ENCODE measurements at regions not wholly inside any gene's neighbourhood (a gene's known extent, or its start where the extent isn't known, plus 50 kb on each side); places are given as distances from the start of the nearest gene placed in this dataset.

DNA sequence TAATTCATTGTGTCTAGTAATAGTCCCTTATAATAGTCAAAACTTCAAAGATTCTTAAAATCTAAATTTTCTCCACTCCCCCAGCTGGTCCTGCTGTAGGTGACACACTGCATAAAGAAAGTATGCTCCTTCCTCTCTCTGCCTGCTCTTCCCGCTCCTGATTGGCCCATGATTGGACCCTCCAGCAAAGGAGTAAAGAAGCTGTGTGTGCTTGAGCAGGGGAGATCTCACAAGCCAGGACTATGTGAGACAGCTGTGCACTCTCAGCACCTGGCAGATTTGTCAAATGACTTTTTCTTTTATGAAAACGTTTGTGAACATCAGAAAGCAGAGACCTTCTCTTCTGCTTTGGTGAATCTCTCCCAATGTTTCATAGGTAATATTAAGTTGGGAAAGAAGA lies 274.8 kb upstream of the LYPLAL1 start:
- Mint-ChIP-seq H3K27me3 (ENCODE audit: unreplicated experiment) (no peaks in the 10 kb centered on the region), H3K9me3 (ENCODE audit: low read depth, unreplicated experiment) (peaks cover 4% of the 10 kb centered on the region), H3K36me3 (ENCODE audit: insufficient read depth, unreplicated experiment) (no peaks in the 10 kb centered on the region), H3K27ac (ENCODE audit: unreplicated experiment) (no peak overlapping the region), H3K4me3 (ENCODE audit: low read depth, unreplicated experiment) (no peak overlapping the region), H3K4me1 (ENCODE audit: low read depth, unreplicated experiment) (peaks cover 16% of the 10 kb centered on the region)
- TF ChIP-seq, protein P1, sequence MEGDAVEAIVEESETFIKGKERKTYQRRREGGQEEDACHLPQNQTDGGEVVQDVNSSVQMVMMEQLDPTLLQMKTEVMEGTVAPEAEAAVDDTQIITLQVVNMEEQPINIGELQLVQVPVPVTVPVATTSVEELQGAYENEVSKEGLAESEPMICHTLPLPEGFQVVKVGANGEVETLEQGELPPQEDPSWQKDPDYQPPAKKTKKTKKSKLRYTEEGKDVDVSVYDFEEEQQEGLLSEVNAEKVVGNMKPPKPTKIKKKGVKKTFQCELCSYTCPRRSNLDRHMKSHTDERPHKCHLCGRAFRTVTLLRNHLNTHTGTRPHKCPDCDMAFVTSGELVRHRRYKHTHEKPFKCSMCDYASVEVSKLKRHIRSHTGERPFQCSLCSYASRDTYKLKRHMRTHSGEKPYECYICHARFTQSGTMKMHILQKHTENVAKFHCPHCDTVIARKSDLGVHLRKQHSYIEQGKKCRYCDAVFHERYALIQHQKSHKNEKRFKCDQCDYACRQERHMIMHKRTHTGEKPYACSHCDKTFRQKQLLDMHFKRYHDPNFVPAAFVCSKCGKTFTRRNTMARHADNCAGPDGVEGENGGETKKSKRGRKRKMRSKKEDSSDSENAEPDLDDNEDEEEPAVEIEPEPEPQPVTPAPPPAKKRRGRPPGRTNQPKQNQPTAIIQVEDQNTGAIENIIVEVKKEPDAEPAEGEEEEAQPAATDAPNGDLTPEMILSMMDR (IDR thresholded peaks at IDR 0.05; ENCODE audit: unreplicated experiment) = no peak
- BruUV-seq (replicated peaks) = no TSS peak
- intact Hi-C loops (cut with micrococcal nuclease; ENCODE audit: unreplicated experiment) = no loop called here
- no peak for DNase-seq
- CTCF ChIA-PET = no interaction called here

DNA sequence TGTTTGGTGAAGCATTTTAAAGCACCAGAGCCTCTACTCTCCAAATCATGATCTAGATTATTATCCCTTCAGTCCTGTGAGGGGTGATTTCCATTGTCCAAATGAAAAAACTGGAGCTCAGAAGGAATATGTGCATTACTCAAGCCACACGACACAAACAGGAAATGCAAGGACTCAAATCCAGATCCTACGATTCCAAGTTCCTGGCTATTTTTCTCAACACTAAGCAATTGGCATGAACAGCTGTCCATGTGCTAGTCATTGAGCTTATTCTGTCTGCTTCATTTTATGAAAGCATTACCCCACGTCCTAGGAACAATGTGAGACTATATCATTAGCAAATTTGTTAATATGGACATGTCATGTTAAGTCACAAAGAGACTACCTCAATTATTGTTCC lies 273.1 kb upstream of the LYPLAL1 start:
- BruUV-seq (replicated peaks) = no TSS peak
- Mint-ChIP-seq H3K27me3 (ENCODE audit: unreplicated experiment) (no peaks in the 10 kb centered on the region), H3K36me3 (ENCODE audit: insufficient read depth, unreplicated experiment) (no peaks in the 10 kb centered on the region), H3K4me1 (ENCODE audit: low read depth, unreplicated experiment) (peaks cover 7% of the 10 kb centered on the region), H3K27ac (ENCODE audit: unreplicated experiment) (no peak overlapping the region), H3K4me3 (ENCODE audit: low read depth, unreplicated experiment) (no peak overlapping the region), H3K9me3 (ENCODE audit: low read depth, unreplicated experiment) (peaks cover 4% of the 10 kb centered on the region)
- intact Hi-C loops (cut with micrococcal nuclease; ENCODE audit: unreplicated experiment) = no loop called here
- no peak for DNase-seq
- CTCF ChIA-PET = interaction anchor here (0.6 kb wide), 1 partner anchor 149 kb away, joined by 3 read pairs; no protein-coding TSS in a partner anchor
- TF ChIP-seq, protein P1 (IDR thresholded peaks at IDR 0.05; ENCODE audit: unreplicated experiment) = no peak

DNA sequence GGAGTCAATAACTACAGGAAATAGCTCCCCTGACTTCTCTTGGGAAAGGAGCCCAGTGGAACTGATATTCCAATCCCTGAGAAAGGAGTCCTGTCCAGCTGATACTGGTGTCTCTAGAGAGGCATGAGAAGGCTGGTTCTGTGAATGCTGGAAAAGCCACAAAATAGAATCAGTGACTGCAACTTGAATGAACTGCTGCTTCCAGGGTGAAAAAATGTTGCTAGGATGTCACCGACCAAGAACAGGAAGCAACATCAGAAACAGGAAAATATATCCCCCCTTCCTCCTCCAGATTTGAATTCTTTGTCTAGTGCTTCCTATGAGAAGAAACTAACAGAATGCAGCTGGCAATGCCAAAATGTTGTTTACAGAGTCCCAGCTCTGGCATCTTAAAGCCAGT lies 269.3 kb upstream of the LYPLAL1 start:
- H3K9me3 Mint-ChIP-seq (ENCODE audit: low read depth, unreplicated experiment) = peaks cover 2% of the 10 kb centered on the region
- no peak for DNase-seq
- TF ChIP-seq, protein P1 (IDR thresholded peaks at IDR 0.05; ENCODE audit: unreplicated experiment) = no peak
- CTCF ChIA-PET = no interaction called here
- H3K4me1 Mint-ChIP-seq (ENCODE audit: low read depth, unreplicated experiment) = no peaks in the 10 kb centered on the region
- H3K27ac Mint-ChIP-seq (ENCODE audit: unreplicated experiment) = no peak overlapping the region
- no peaks in the 10 kb centered on the region for H3K36me3 Mint-ChIP-seq (ENCODE audit: insufficient read depth, unreplicated experiment)
- BruUV-seq (replicated peaks) = no TSS peak
- H3K27me3 Mint-ChIP-seq (ENCODE audit: unreplicated experiment) = no peaks in the 10 kb centered on the region
- intact Hi-C loops (cut with micrococcal nuclease; ENCODE audit: unreplicated experiment) = no loop called here
- no peak overlapping the region for H3K4me3 Mint-ChIP-seq (ENCODE audit: low read depth, unreplicated experiment)

DNA sequence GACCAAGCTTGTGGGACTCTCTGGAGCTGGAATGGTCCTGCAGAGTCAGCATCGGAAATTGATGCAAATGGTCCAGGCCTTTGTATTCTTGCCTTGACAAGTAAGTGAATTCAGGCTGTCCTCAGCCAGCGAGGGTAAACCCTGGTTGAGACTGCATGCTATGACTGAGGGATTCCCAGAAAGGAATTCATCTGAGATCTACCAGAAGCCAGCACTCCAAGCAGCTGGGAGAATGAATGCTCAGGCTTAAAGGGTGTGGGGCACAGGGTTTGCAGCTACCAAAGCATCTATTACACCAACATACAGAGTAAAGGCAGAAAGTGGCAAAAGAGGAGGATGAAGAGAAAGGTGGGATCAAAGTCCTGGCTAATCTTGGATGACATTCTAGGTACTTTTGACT lies 257.0 kb upstream of the LYPLAL1 start:
- no TSS peak for BruUV-seq (replicated peaks)
- peaks cover 5% of the 10 kb centered on the region for H3K4me1 Mint-ChIP-seq (ENCODE audit: low read depth, unreplicated experiment)
- intact Hi-C loops (cut with micrococcal nuclease; ENCODE audit: unreplicated experiment) = no loop called here
- H3K4me3 Mint-ChIP-seq (ENCODE audit: low read depth, unreplicated experiment) = no peak overlapping the region
- no peaks in the 10 kb centered on the region for H3K9me3 Mint-ChIP-seq (ENCODE audit: low read depth, unreplicated experiment)
- H3K27me3 Mint-ChIP-seq (ENCODE audit: unreplicated experiment) = no peaks in the 10 kb centered on the region
- no peaks in the 10 kb centered on the region for H3K36me3 Mint-ChIP-seq (ENCODE audit: insufficient read depth, unreplicated experiment)
- H3K27ac Mint-ChIP-seq (ENCODE audit: unreplicated experiment) = no peak overlapping the region
- no peak for DNase-seq
- CTCF ChIA-PET = no interaction called here
- TF ChIP-seq, protein P1 (IDR thresholded peaks at IDR 0.05; ENCODE audit: unreplicated experiment) = no peak
